Renal cortex interstitium (tissue), 11 donors: ENCODE measurements at regions not wholly inside any gene's neighbourhood (a gene's known extent, or its start where the extent isn't known, plus 50 kb on each side); places are given as distances from the start of the nearest gene placed in this dataset.
"Not testable (repeated sequence)": the region's sequence is repeated elsewhere in the genome, so short reads cannot be mapped to it uniquely, and the experiment has no call there.

Experiments
- DNase-seq, 11 donors: peaks; one replicate each; pipeline ENCODE4 v3.0.0-alpha.2; 2013; ENCODE audit warnings: low read depth in 9 of 11, low spot score in 4 of 11; ENCODE audit errors: extremely low read depth in 1 of 11

- no peak for DNase-seq
Measured at GRCh38 chr9:2276296-2276695, 261.1 kb downstream of the SMARCA2 start.

GRCh38 chr9:2277133-2277532 is 262.0 kb downstream of the SMARCA2 start:
- not testable (repeated sequence) for DNase-seq

- not testable (repeated sequence) for DNase-seq
Measured at GRCh38 chr9:2277644-2278043, 262.5 kb downstream of the SMARCA2 start.

GRCh38 chr9:2279138-2279537 is 264.0 kb downstream of the SMARCA2 start:
- DNase-seq = not testable (repeated sequence)

- no peak for DNase-seq
Measured at GRCh38 chr9:2281031-2281802, 266.1 kb downstream of the SMARCA2 start.

GRCh38 chr9:2281803-2282185 is 266.6 kb downstream of the SMARCA2 start:
- no peak for DNase-seq

GRCh38 chr9:2284770-2285169 is 269.6 kb downstream of the SMARCA2 start:
- no peak for DNase-seq

- no peak for DNase-seq
Measured at GRCh38 chr9:2285416-2286332, 270.5 kb downstream of the SMARCA2 start.

- no peak for DNase-seq
Measured at GRCh38 chr9:2286333-2286705, 271.2 kb downstream of the SMARCA2 start.

- no peak for DNase-seq
Measured at GRCh38 chr9:2286825-2287455, 271.8 kb downstream of the SMARCA2 start.

- DNase-seq = no peak
Measured at GRCh38 chr9:2288309-2288708, 273.2 kb downstream of the SMARCA2 start.

GRCh38 chr9:2289263-2289662 is 274.1 kb downstream of the SMARCA2 start:
- no peak for DNase-seq

GRCh38 chr9:2290382-2290781 is 275.2 kb downstream of the SMARCA2 start:
- no peak for DNase-seq

- DNase-seq = peak in 2 of 11 donors; percentile 41 to 43
Measured at GRCh38 chr9:2291980-2292704, 277.0 kb downstream of the SMARCA2 start.

- DNase-seq = no peak
Measured at GRCh38 chr9:2292733-2293132, 277.6 kb downstream of the SMARCA2 start.

- no peak for DNase-seq
Measured at GRCh38 chr9:2297771-2298170, 282.6 kb downstream of the SMARCA2 start.

- no peak for DNase-seq
Measured at GRCh38 chr9:2298217-2298616, 283.1 kb downstream of the SMARCA2 start.

- no peak for DNase-seq
Measured at GRCh38 chr9:2299156-2299842, 284.2 kb downstream of the SMARCA2 start.

- DNase-seq = no peak
Measured at GRCh38 chr9:2299843-2300205, 284.7 kb downstream of the SMARCA2 start.
